ENCODE measurements at regions not wholly inside any gene's neighbourhood (a gene's known extent, or its start where the extent isn't known, plus 50 kb on each side); places are given as distances from the start of the nearest gene placed in this dataset.
A peak's percentile ranks its signal among the peaks of the same experiment; 100 is the strongest.

- DNase-seq (ENCODE audit: extremely low read depth in 1 of 11, low read depth in 9 of 11, low spot score in 4 of 11): no peak
Observed at GRCh38 chr14:71529848-71530247, 402.4 kb upstream of the RGS6 start.

GRCh38 chr14:71532344-71532743, 399.9 kb upstream of the RGS6 start:
- no peak for DNase-seq (ENCODE audit: extremely low read depth in 1 of 11, low read depth in 9 of 11, low spot score in 4 of 11)

- no peak for DNase-seq (ENCODE audit: extremely low read depth in 1 of 11, low read depth in 9 of 11, low spot score in 4 of 11)
Observed at GRCh38 chr14:71532790-71533189, 399.4 kb upstream of the RGS6 start.

- no peak for DNase-seq (ENCODE audit: extremely low read depth in 1 of 11, low read depth in 9 of 11, low spot score in 4 of 11)
Observed at GRCh38 chr14:71533390-71533789, 398.8 kb upstream of the RGS6 start.

- no peak for DNase-seq (ENCODE audit: extremely low read depth in 1 of 11, low read depth in 9 of 11, low spot score in 4 of 11)
Observed at GRCh38 chr14:71533800-71534199, 398.4 kb upstream of the RGS6 start.

- no peak for DNase-seq (ENCODE audit: extremely low read depth in 1 of 11, low read depth in 9 of 11, low spot score in 4 of 11)
Observed at GRCh38 chr14:71534506-71534905, 397.7 kb upstream of the RGS6 start.

- DNase-seq (ENCODE audit: extremely low read depth in 1 of 11, low read depth in 9 of 11, low spot score in 4 of 11): no peak
Observed at GRCh38 chr14:71536015-71536740, 396.1 kb upstream of the RGS6 start.

- DNase-seq (ENCODE audit: extremely low read depth in 1 of 11, low read depth in 9 of 11, low spot score in 4 of 11): no peak
Observed at GRCh38 chr14:71536927-71537772, 395.1 kb upstream of the RGS6 start.

GRCh38 chr14:71538288-71538687, 393.9 kb upstream of the RGS6 start:
- DNase-seq (ENCODE audit: extremely low read depth in 1 of 11, low read depth in 9 of 11, low spot score in 4 of 11): no peak

GRCh38 chr14:71538938-71539649, 393.1 kb upstream of the RGS6 start:
- peak in 1 of 11 donors; percentile 20 for DNase-seq (ENCODE audit: extremely low read depth in 1 of 11, low read depth in 9 of 11, low spot score in 4 of 11)

GRCh38 chr14:71539650-71540285, 392.5 kb upstream of the RGS6 start:
- no peak for DNase-seq (ENCODE audit: extremely low read depth in 1 of 11, low read depth in 9 of 11, low spot score in 4 of 11)

- DNase-seq (ENCODE audit: extremely low read depth in 1 of 11, low read depth in 9 of 11, low spot score in 4 of 11): no peak
Observed at GRCh38 chr14:71541271-71541670, 391.0 kb upstream of the RGS6 start.

- DNase-seq (ENCODE audit: extremely low read depth in 1 of 11, low read depth in 9 of 11, low spot score in 4 of 11): no peak
Observed at GRCh38 chr14:71541973-71542690, 390.1 kb upstream of the RGS6 start.

- no peak for DNase-seq (ENCODE audit: extremely low read depth in 1 of 11, low read depth in 9 of 11, low spot score in 4 of 11)
Observed at GRCh38 chr14:71549421-71550050, 382.7 kb upstream of the RGS6 start.

GRCh38 chr14:71550367-71550766, 381.9 kb upstream of the RGS6 start:
- no peak for DNase-seq (ENCODE audit: extremely low read depth in 1 of 11, low read depth in 9 of 11, low spot score in 4 of 11)

GRCh38 chr14:71551291-71551950, 380.8 kb upstream of the RGS6 start:
- no peak for DNase-seq (ENCODE audit: extremely low read depth in 1 of 11, low read depth in 9 of 11, low spot score in 4 of 11)

GRCh38 chr14:71552809-71553208, 379.4 kb upstream of the RGS6 start:
- DNase-seq (ENCODE audit: extremely low read depth in 1 of 11, low read depth in 9 of 11, low spot score in 4 of 11): no peak

- DNase-seq (ENCODE audit: extremely low read depth in 1 of 11, low read depth in 9 of 11, low spot score in 4 of 11): no peak
Observed at GRCh38 chr14:71553779-71554178, 378.4 kb upstream of the RGS6 start.
